Neural cell (in vitro differentiated cells): ENCODE measurements at regions not wholly inside any gene's neighbourhood (a gene's known extent, or its start where the extent isn't known, plus 50 kb on each side); places are given as distances from the start of the nearest gene placed in this dataset.

Source experiments
- EP300 ChIP-seq: fragments of 450-650 bp; conservative IDR thresholded peaks from 2 replicates; pipeline ENCODE4 v1.6.1; 2014; ENCODE audit warnings: antibody characterized with exemption, mild to moderate bottlenecking, moderate library complexity; ENCODE audit not compliant: poor library complexity, severe bottlenecking
- EZH2 ChIP-seq: fragments of 200-600, 300-800 bp; shearing (Covaris generic), sonication (generic); IDR thresholded peaks from 2 replicates; pipeline ENCODE4 v1.6.1; 2014; ENCODE audit warnings: antibody characterized with exemption, low read length, borderline replicate concordance, mild to moderate bottlenecking; ENCODE audit not compliant: insufficient read depth, poor library complexity, severe bottlenecking
- MXI1 ChIP-seq: fragments of 450-650 bp; conservative IDR thresholded peaks from 2 replicates; pipeline ENCODE4 v1.6.1; 2014; ENCODE audit warnings: antibody characterized with exemption, mild to moderate bottlenecking; ENCODE audit not compliant: poor library complexity, severe bottlenecking
- POLR2AphosphoS5 ChIP-seq: IDR thresholded peaks from 2 replicates; pipeline ENCODE4 v1.6.1; 2012
- RAD21 ChIP-seq: fragments of 450-650 bp; conservative IDR thresholded peaks from 2 replicates; pipeline ENCODE4 v1.6.1; 2014; ENCODE audit warnings: antibody characterized with exemption, mild to moderate bottlenecking, moderate library complexity
- SMC3 ChIP-seq: fragments of 450-650 bp; conservative IDR thresholded peaks from 2 replicates; pipeline ENCODE4 v1.6.1; 2014; ENCODE audit warnings: antibody characterized with exemption, mild to moderate bottlenecking, moderate library complexity; ENCODE audit not compliant: poor library complexity
- TAF1 ChIP-seq: IDR thresholded peaks from 2 replicates; pipeline ENCODE4 v1.6.1; 2012; ENCODE audit warnings: low read depth
- TF ChIP-seq, protein P1 (sequence below): fragments of 450-650 bp; IDR thresholded peaks from 2 replicates; pipeline ENCODE4 v1.5.1; 2014; ENCODE audit warnings: antibody characterized with exemption, mild to moderate bottlenecking, moderate library complexity; ENCODE audit not compliant: poor library complexity, severe bottlenecking
- TF ChIP-seq, protein P2 (sequence below): IDR thresholded peaks from 2 replicates; pipeline ENCODE4 v1.6.1; 2012; ENCODE audit warnings: borderline replicate concordance

DNA sequence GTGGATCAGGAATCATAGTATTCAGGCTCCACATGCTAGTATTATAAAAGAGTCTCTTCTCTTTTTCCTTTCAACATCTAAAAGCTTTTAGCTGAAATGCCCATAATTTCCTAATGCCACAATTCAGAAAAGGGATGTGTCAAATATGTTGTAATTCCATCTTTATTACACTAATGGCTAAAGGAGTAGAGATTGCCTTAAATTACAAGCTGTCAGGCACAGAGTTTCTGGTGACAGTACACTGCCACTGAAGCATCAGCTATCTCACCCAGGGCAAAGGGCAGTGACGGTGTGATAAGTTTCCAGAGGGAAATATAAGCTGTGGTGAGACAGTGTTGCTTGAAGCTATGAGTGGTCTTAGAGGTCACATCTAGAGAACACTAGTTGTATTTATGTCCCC is 581.1 kb downstream of the KCNT2 start:
- TF ChIP-seq, protein P1, sequence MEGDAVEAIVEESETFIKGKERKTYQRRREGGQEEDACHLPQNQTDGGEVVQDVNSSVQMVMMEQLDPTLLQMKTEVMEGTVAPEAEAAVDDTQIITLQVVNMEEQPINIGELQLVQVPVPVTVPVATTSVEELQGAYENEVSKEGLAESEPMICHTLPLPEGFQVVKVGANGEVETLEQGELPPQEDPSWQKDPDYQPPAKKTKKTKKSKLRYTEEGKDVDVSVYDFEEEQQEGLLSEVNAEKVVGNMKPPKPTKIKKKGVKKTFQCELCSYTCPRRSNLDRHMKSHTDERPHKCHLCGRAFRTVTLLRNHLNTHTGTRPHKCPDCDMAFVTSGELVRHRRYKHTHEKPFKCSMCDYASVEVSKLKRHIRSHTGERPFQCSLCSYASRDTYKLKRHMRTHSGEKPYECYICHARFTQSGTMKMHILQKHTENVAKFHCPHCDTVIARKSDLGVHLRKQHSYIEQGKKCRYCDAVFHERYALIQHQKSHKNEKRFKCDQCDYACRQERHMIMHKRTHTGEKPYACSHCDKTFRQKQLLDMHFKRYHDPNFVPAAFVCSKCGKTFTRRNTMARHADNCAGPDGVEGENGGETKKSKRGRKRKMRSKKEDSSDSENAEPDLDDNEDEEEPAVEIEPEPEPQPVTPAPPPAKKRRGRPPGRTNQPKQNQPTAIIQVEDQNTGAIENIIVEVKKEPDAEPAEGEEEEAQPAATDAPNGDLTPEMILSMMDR = no peak
- TF ChIP-seq EP300 = peak; percentile 90
- TF ChIP-seq RAD21 = no peak
- TF ChIP-seq EZH2 = no peak
- no peak for TF ChIP-seq TAF1
- TF ChIP-seq POLR2AphosphoS5 = peak; percentile 92
- TF ChIP-seq, protein P2, sequence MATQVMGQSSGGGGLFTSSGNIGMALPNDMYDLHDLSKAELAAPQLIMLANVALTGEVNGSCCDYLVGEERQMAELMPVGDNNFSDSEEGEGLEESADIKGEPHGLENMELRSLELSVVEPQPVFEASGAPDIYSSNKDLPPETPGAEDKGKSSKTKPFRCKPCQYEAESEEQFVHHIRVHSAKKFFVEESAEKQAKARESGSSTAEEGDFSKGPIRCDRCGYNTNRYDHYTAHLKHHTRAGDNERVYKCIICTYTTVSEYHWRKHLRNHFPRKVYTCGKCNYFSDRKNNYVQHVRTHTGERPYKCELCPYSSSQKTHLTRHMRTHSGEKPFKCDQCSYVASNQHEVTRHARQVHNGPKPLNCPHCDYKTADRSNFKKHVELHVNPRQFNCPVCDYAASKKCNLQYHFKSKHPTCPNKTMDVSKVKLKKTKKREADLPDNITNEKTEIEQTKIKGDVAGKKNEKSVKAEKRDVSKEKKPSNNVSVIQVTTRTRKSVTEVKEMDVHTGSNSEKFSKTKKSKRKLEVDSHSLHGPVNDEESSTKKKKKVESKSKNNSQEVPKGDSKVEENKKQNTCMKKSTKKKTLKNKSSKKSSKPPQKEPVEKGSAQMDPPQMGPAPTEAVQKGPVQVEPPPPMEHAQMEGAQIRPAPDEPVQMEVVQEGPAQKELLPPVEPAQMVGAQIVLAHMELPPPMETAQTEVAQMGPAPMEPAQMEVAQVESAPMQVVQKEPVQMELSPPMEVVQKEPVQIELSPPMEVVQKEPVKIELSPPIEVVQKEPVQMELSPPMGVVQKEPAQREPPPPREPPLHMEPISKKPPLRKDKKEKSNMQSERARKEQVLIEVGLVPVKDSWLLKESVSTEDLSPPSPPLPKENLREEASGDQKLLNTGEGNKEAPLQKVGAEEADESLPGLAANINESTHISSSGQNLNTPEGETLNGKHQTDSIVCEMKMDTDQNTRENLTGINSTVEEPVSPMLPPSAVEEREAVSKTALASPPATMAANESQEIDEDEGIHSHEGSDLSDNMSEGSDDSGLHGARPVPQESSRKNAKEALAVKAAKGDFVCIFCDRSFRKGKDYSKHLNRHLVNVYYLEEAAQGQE = peak; percentile 79
- TF ChIP-seq MXI1 = no peak
- no peak for TF ChIP-seq SMC3
